Skeletal muscle cell (primary cell): ENCODE measurements at regions not wholly inside any gene's neighbourhood (a gene's known extent, or its start where the extent isn't known, plus 50 kb on each side); places are given as distances from the start of the nearest gene placed in this dataset.

Experiments
- DNase-seq: peaks from one replicate; pipeline ENCODE4 v3.0.0-alpha.2; 2010; ENCODE audit warnings: low read depth
- H3K4me3 ChIP-seq: 2 replicates; pipeline ENCODE4 v1.5.1; 2011; ENCODE audit warnings: low read depth, mild to moderate bottlenecking, control low read depth, low read length, moderate library complexity

DNA sequence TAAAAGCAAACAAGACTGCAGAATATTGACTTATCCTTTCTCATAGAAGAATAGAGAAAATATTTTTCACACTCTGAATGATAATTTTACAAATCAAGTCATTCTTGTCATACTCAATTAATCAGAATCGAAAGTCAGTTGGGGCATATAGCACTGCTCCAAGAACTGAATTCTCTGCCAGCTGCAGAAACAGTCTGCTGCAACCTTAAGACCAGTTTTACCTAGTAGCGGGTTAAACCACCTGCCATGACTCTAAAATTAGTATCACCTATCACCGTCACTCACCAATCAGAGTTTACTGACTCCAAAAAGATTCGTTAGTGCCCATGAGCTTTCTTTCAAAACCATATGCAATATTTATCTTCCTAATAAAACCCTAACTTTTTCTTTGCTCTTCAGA is 429.0 kb upstream of the GRM3 start:
- no peak for DNase-seq
- no peak overlapping the region for H3K4me3 ChIP-seq

GRCh38 chr7:86212976-86213375 is 430.7 kb upstream of the GRM3 start:
- no peak for DNase-seq

DNA sequence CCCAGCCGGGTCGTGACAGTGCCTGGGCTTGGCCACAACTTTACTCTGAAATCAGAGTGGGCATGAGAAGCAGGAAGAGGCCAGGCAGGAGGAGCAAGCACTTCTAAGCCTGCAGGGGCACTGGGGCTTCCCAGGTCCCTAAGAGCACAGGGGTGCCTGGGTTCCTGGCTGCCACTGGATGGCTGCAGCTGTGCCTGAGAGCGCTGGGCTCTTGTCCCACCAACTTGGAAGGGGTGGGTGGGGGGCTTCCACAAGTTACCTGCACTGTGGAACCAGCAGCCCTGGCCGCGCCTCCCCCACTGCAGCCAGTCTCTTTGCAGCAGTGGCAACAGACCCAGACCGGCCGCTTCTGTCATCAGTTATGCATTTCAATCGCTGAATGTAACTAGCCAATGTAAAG is 434.7 kb upstream of the GRM3 start:
- DNase-seq: no peak
- no peak overlapping the region for H3K4me3 ChIP-seq

More at GRCh38 chr7:86212976-86213375, 430.7 kb upstream of the GRM3 start:
- H3K4me3 ChIP-seq: no peak overlapping the region

- no peak for DNase-seq
- H3K4me3 ChIP-seq: no peak overlapping the region
Measured at GRCh38 chr7:86207740-86208139, 436.0 kb upstream of the GRM3 start.

- no peak for DNase-seq
- no peak overlapping the region for H3K4me3 ChIP-seq
Measured at GRCh38 chr7:86202833-86203232, 440.9 kb upstream of the GRM3 start.

DNA sequence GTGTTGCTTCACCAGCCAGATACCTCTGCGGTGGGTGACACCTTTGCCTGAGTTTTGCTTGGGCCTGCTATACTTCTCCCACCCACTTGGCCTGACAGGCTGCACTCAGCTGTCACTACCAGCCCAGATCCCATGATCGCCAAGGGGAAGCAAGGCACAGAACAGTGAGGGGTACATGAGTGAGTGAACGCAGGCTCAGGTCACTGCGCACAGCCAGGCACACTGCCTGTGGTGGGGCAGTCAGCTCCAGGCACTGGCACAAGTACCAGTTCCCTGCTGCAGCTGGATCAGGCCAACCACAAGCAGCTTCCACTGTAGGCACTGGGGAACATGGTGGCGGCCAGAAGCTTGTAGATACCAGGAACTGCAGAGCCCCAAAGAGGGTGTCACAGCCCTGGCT is 441.9 kb upstream of the GRM3 start:
- H3K4me3 ChIP-seq: no peak overlapping the region
- DNase-seq: no peak

DNA sequence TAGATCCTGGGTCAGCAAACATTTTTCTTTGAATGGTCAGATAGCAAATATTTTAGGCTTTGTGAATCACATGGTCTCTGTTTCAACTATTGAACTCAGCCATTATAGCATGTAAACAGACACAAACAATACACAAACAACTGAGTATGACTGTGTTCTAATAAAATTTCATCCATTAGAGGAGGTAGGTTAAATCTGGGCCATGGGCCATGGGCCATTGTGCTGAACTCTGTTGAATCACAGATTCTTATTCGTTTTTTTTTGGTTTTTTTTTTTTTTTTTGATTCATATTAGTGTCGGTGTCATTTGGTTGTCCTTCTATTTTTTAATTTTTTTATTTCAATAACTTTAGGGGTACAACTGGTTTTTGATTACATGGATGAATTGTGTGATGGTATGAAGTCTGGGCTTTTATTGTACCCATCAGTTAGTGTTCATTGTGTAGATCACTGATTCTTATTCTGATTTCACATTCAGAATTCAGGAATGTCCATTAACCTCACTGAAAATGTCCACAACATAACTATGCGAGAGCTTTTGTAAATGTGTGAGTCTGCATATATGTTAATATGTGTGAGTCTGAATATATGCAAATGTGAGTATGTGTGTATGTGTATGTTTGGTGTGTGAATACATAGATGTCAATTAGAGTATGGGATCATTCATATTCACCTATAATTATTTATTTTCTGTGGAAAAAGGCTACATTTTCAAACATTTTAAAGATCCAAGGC is 443.7 kb upstream of the GRM3 start:
- DNase-seq: no peak
- H3K4me3 ChIP-seq: no peak overlapping the region

DNA sequence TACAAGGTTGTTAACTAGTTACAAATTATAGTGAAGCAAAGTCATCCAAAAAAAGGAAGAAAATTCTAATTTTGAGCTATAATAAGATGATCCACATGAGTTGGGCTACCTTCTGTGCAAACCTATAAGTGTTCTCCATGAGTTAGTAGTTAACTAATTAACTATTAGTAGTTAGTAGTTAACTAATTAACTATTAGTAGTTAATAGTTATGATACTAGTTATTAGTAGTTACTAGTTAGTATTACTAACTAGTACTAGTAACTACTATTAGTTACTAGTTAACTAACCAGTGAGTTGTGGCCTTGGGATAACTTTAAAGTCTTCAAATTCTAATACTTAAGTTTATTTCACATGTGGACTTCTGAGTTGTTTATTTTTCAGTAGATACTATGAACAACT is 453.4 kb upstream of the GRM3 start:
- no peak for DNase-seq
- H3K4me3 ChIP-seq: no peak overlapping the region

GRCh38 chr7:86181474-86181873 is 462.2 kb upstream of the GRM3 start:
- no peak overlapping the region for H3K4me3 ChIP-seq
- DNase-seq: no peak

- H3K4me3 ChIP-seq: no peak overlapping the region
- no peak for DNase-seq
Measured at GRCh38 chr7:86164827-86165226, 478.9 kb upstream of the GRM3 start.

DNA sequence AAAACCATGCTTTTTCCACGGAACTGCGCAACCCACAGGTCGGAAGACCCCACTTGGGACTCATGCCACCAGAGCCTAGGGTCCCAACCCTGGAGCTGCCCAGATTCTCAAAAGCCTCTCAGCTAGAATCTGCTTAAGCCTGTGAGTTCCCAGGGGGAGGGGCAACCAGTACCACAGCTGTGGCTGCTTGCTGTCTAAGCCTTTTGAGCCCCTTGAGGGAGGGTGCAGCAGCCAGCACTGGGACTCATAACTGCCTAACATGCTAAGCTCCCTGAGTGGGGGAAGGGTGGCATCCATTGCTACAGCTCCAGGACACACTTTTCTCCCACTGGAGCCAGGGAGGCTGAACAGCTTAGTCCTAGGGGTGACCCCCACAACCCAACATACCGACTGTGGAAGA is 485.6 kb upstream of the GRM3 start:
- H3K4me3 ChIP-seq: no peak overlapping the region
- no peak for DNase-seq

DNA sequence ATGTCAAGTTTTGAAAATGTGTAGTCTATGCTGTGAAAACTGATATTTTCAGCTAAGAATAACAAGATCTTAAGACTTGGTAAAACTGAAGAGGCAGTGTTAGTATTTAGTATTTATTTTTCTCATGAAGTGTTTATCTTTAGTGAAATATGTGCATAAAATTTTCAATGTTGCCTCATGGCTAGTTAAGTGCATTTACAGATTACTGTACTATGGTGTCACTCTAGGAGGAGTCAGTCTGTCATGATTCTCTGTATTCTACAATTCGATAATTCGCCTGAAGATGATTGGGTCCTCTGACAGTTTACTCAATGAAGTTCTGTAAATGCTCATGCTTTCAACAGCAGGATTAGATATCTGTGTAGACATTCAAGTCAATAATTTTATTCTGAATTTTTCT is 488.1 kb upstream of the GRM3 start:
- no peak overlapping the region for H3K4me3 ChIP-seq
- DNase-seq: no peak

DNA sequence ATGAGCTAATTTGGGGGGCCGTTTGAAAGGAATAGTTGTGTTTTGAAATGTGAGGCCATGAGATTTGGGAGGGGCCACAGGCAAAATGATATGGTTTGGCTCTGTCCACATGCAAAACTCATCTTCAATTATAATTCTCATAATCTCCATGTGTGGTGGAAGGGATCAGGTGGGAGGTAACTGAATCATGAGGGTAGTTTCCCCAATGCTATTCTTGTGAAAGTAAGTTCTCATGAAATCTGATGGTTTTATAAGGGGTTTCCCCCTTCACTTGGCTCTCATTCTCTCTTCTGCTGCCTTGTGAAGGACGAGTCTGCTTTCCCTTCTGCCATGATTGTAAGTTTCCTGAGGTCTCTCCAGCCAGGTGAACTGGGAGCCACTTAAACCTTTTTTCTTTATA is 490.8 kb upstream of the GRM3 start:
- H3K4me3 ChIP-seq: no peak overlapping the region
- no peak for DNase-seq

- H3K4me3 ChIP-seq: no peak overlapping the region
- no peak for DNase-seq
Measured at GRCh38 chr7:86149024-86149665, 494.6 kb upstream of the GRM3 start.

- DNase-seq: no peak
- no peak overlapping the region for H3K4me3 ChIP-seq
Measured at GRCh38 chr7:86148501-86148900, 495.2 kb upstream of the GRM3 start.

DNA sequence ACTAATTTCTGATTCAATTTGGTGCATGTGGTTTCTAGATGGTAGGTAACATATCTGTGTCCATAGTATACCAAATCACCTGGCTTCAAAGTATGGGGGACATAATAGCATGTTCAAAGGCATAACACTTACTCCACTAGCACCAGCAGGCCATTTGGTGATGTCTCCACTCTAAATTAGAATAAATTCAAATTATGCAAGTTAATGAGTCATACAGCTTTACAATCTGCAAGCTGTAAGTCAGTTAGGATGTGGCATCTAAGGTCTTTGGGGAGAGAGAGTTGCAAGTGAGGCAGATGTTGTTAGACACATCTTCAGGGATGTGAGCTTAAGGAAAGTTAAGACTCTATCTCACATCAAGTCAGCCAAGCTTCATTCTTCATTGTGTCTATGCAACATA is 506.4 kb upstream of the GRM3 start:
- DNase-seq: no peak
- H3K4me3 ChIP-seq: no peak overlapping the region

GRCh38 chr7:86130268-86130667 is 513.4 kb upstream of the GRM3 start:
- no peak overlapping the region for H3K4me3 ChIP-seq
- no peak for DNase-seq

DNA sequence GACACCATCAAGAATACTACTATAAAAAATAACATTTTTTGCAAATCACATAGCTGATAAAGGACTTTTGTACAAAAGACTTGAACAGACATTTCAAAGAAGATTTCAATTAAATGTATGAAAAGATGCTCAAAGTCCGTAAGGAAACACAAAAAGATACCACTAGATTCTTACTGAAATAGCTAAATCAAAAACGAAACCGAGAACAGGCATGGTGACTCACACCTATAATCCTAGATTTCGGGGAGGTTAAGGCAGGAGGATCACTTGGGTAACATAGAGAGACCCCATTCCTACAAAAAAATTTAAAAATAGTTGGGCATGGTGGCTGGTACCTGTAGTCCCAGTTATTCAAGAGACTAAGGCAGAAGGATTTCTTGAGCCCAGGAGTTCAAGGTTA is 520.2 kb upstream of the GRM3 start:
- H3K4me3 ChIP-seq: no peak overlapping the region
- DNase-seq: no peak

DNA sequence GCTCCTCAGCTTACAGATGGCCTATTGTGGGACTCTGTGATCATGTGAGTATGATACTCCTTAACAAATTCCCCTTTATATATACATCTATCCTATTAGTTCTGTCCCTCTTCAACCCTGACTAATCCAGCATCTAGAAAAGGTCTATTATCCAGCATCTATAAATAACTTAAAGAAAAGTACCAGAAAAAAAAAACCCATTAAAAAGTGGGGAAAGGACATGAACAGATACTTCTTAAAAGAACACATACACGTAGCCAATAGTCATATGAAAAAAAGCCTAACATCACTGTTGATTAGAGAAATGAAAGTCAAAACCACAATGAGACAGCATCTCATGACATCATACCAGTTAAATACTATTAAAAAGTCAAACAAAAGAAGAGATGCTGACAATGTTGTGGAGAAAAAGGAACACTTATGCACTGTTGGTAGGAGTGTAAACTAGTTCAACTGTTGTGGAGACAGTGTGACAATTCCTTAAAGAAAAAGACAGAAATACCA is 549.5 kb upstream of the GRM3 start:
- no peak overlapping the region for H3K4me3 ChIP-seq
- DNase-seq: no peak

- DNase-seq: no peak
- no peak overlapping the region for H3K4me3 ChIP-seq
Measured at GRCh38 chr7:86091369-86091768, 552.3 kb upstream of the GRM3 start.

DNA sequence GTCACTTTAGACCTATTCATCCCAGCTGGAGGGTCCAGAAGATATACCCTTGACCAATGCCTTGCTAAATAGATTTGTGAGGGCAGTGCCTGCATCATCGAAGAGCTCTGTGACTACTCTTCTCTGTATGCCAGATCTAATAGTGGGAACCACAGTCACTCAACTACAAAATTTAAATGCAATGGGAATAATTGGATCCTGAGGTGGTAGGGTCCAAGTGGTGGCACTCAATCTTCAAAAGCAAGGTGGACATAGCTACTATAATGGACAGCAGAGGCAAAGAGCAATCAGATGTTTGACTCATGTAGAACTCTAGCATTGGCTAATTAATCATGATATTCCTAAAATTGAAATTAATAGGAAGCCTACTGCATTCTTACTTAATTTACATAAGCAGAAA is 554.3 kb upstream of the GRM3 start:
- DNase-seq: no peak
- no peak overlapping the region for H3K4me3 ChIP-seq
